ENCODE measurements at regions not wholly inside any gene's neighbourhood (a gene's known extent, or its start where the extent isn't known, plus 50 kb on each side); places are given as distances from the start of the nearest gene placed in this dataset.

GRCh38 chr3:116864590-116864927 is 155.0 kb downstream of the TUSC7 start:
- DNase-seq (ENCODE audit: extremely low read depth in 1 of 4, low spot score in 3 of 4) (no peak), ATAC-seq (no peak), FAIRE-seq (no peak)
- ChIA-PET POLR2A (no interaction called here), CTCF (ENCODE audit: low intra/inter-chr PET ratio) (no interaction called here)
- Histone ChIP-seq H3K4me1 (replicated peaks in 1 of 2; ENCODE audit: control insufficient read depth in 2 of 2, insufficient read depth in 2 of 2, low read length in 2 of 2) (no peaks in the 10 kb centered on the region), H3K4me2 (ENCODE audit: insufficient read depth, low read length) (no peak overlapping the region), H3K36me3 (ENCODE audit: control insufficient read depth, insufficient read depth, low read length) (no peaks in the 10 kb centered on the region), H3K79me2 (ENCODE audit: control insufficient read depth, insufficient read depth, low read length) (no peaks in the 10 kb centered on the region), H3K27me3 (ENCODE audit: control insufficient read depth in 2 of 2, insufficient read depth in 2 of 2, low read length in 2 of 2) (no peaks in the 10 kb centered on the region), H4K20me1 (replicated peaks; ENCODE audit: control insufficient read depth, insufficient read depth, low read length) (no peaks in the 10 kb centered on the region), H3K4me3 (no peak overlapping the region), H3K9ac (ENCODE audit: insufficient read depth in 1 of 2, low read depth in 2 of 2, low read length in 2 of 2) (no peak overlapping the region), H3K9me3 (replicated peaks; ENCODE audit: control insufficient read depth, insufficient read depth, low read depth, low read length) (no peaks in the 10 kb centered on the region), H3K9me1 (ENCODE audit: control insufficient read depth, insufficient read depth, low read length) (no peaks in the 10 kb centered on the region), H2AFZ (ENCODE audit: low read depth, low read length) (no peak overlapping the region), H3K27ac (ENCODE audit: extremely low read depth, low read depth, low read length) (no peak overlapping the region)
- 0% methylated on average over 6 of the region's 7 CpGs for WGBS (ENCODE audit: insufficient coverage, low coverage, missing lambda C conversion rate)
- intact Hi-C loops (cut with micrococcal nuclease) = no loop called here
- in situ Hi-C loops (cut with MboI) = no loop called here
- no TSS peak for BruUV-seq (replicated peaks)
- TF ChIP-seq MTF1 (CRISPR knock-in tag; IDR thresholded peaks at IDR 0.05; ENCODE audit: borderline replicate concordance) = no peak
- no peak for TF ChIP-seq CBX5 (IDR thresholded peaks at IDR 0.05; ENCODE audit: borderline replicate concordance, low read depth)
- TF ChIP-seq KDM2B (CRISPR knock-in tag; IDR thresholded peaks at IDR 0.05) = no peak
- TF ChIP-seq POLR2AphosphoS2 (IDR thresholded peaks at IDR 0.05; ENCODE audit: low read length) = no peak
- TF ChIP-seq USF2 (CRISPR knock-in tag; IDR thresholded peaks at IDR 0.05) = no peak
- TF ChIP-seq YY1 (IDR thresholded peaks at IDR 0.05; ENCODE audit: borderline replicate concordance in 1 of 3, control insufficient read depth in 1 of 3, extremely low read depth in 1 of 3, insufficient read depth in 3 of 3, insufficient read length in 1 of 3, insufficient replicate concordance in 2 of 3, low read depth in 1 of 3, low read length in 2 of 3) = no peak
- TF ChIP-seq ARID3B (CRISPR knock-in tag; IDR thresholded peaks at IDR 0.05; ENCODE audit: borderline replicate concordance) = no peak
- no peak for TF ChIP-seq BCLAF1 (IDR thresholded peaks at IDR 0.05; ENCODE audit: borderline replicate concordance in 1 of 2, control insufficient read depth in 1 of 2, low read depth in 2 of 2, low read length in 1 of 2)
- no peak for TF ChIP-seq CEBPB (tag; IDR thresholded peaks at IDR 0.05)
- no peak for TF ChIP-seq BRF1 (IDR thresholded peaks at IDR 0.05; ENCODE audit: borderline replicate concordance, extremely low read depth, insufficient read length)
- TF ChIP-seq SP1 (CRISPR knock-in tag; IDR thresholded peaks at IDR 0.05) = no peak
- TF ChIP-seq E2F5 (CRISPR knock-in tag; IDR thresholded peaks at IDR 0.05) = no peak

Data from K562 (cell line).